Mesodermal cell (in vitro differentiated cells): ENCODE measurements at regions not wholly inside any gene's neighbourhood (a gene's known extent, or its start where the extent isn't known, plus 50 kb on each side); places are given as distances from the start of the nearest gene placed in this dataset.
"Not testable (repeated sequence)": the region's sequence is repeated elsewhere in the genome, so short reads cannot be mapped to it uniquely, and the experiment has no call there.

Experiments used
- H3K27ac ChIP-seq: 2 replicates; pipeline ENCODE4 v1.7.0; 2013; ENCODE audit warnings: mild to moderate bottlenecking, low read depth, low read length, moderate library complexity; ENCODE audit not compliant: severe bottlenecking
- H3K36me3 ChIP-seq: 2 replicates; pipeline ENCODE4 v1.7.1; 2013; ENCODE audit warnings: mild to moderate bottlenecking, low read length, moderate library complexity; ENCODE audit not compliant: control insufficient read depth, insufficient read depth
- H3K4me1 ChIP-seq: one replicate; pipeline ENCODE4 v1.7.1; 2013; ENCODE audit warnings: mild to moderate bottlenecking, low read length; ENCODE audit not compliant: insufficient read depth, control insufficient read depth, poor library complexity, severe bottlenecking
- H3K4me3 ChIP-seq: 2 replicates; pipeline ENCODE4 v1.7.0; 2013; ENCODE audit warnings: low read length, control low read depth, mild to moderate bottlenecking; ENCODE audit not compliant: insufficient read depth, poor library complexity, severe bottlenecking; ENCODE audit errors: extremely low read depth
- H3K9me3 ChIP-seq: 2 replicates; pipeline ENCODE4 v1.7.1; 2013; ENCODE audit warnings: mild to moderate bottlenecking, low read length, moderate library complexity; ENCODE audit not compliant: control insufficient read depth
- WGBS, 2 experiments: methylation state at CpG; one replicate each; pipeline ENCODE4 v1.1.5; 2013; ENCODE audit warnings: missing lambda C conversion rate in 2 of 2; ENCODE audit not compliant: insufficient coverage in 2 of 2; 5-methylcytosine and 5-hydroxymethylcytosine counted together

- WGBS, 2 experiments: 100% methylated on average over 1 of the region's 2 CpGs; no CpG with 5 or more reads in 1 of the 2 experiments
- no peaks in the 10 kb centered on the region for H3K9me3 ChIP-seq
- H3K27ac ChIP-seq: no peak overlapping the region
- no peaks in the 10 kb centered on the region for H3K4me1 ChIP-seq
- H3K4me3 ChIP-seq: no peak overlapping the region
- no peaks in the 10 kb centered on the region for H3K36me3 ChIP-seq
Observed at GRCh38 chr10:63675171-63675570, 154.0 kb downstream of the REEP3 start.

DNA sequence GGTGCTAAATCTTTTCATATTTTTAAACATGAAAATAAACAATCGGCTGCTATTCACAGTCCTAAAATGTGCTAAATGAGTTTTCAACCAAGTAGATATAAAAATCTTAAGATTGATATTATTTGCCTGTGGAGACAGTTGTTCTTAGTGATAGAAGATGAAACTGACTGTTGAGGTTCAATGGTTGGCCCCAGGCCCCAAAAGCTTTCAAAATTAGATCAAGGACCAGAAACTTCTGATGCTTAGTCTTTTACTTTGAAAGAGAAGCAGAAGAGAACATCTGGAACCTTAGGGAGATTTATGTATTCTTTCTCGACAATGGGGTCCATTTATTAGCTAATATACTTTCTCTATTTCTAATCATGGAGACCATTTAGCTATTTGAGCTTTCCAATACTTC, 155.8 kb downstream of the REEP3 start:
- WGBS, 2 experiments: no CpG with 5 or more reads among the region's 2 CpGs
- Histone ChIP-seq H3K9me3 (no peaks in the 10 kb centered on the region), H3K4me3 (no peak overlapping the region), H3K4me1 (no peaks in the 10 kb centered on the region), H3K27ac (no peak overlapping the region), H3K36me3 (no peaks in the 10 kb centered on the region)

DNA sequence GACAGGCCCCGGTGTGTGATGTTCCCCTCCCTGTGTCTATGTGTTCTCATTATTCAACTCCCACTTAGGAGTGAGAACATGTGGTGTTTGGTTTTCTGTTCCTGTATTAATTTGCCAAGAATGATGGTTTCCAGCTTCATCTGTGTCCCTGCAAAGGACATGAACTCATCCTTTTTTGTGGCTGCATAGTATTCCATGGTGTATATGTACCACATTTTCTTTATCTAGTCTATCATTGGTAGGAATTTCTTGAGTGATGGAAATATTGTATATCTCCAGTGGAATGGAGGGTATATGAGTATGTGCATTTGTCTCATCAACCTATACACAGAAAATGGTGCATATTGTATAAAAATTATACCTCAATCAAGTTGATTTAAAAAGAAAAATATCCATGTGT, 159.3 kb downstream of the REEP3 start:
- not testable (repeated sequence) for H3K4me3 ChIP-seq, H3K9me3 ChIP-seq, H3K4me1 ChIP-seq, H3K36me3 ChIP-seq, H3K27ac ChIP-seq
- 100% methylated on average over 1 of the region's 1 CpG; no CpG with 5 or more reads in 1 of the 2 experiments for WGBS, 2 experiments

GRCh38 chr10:63681993-63682697, 160.9 kb downstream of the REEP3 start:
- no peak overlapping the region for H3K27ac ChIP-seq
- WGBS, 2 experiments: 92 to 100% methylated on average over 2 of the region's 4 CpGs
- H3K9me3 ChIP-seq: no peaks in the 10 kb centered on the region
- no peak overlapping the region for H3K4me3 ChIP-seq
- H3K4me1 ChIP-seq: no peaks in the 10 kb centered on the region
- H3K36me3 ChIP-seq: no peaks in the 10 kb centered on the region

DNA sequence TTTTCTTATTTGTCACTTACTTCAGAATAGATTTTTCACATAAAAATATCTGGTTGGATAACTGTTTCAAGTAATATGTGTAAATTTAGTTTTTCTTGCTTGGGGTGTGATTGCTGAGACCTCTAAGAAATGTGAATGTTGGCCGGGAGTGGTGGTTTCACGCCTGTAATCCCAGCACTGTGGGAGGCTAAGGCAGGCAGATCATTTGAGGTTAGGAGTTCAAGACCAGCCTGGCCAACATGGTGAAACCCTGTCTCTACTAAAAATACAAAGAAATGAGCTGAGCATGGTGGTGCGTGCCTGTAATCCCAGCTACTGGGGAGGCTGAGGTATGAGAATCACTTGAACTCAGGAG, 161.5 kb downstream of the REEP3 start:
- not testable (repeated sequence) for H3K36me3 ChIP-seq, H3K9me3 ChIP-seq, H3K4me3 ChIP-seq, H3K4me1 ChIP-seq, H3K27ac ChIP-seq
- 94 to 100% methylated on average over 1 to 3 of the region's 3 CpGs for WGBS, 2 experiments

- Histone ChIP-seq H3K27ac (no peak overlapping the region), H3K4me1 (no peaks in the 10 kb centered on the region), H3K36me3 (no peaks in the 10 kb centered on the region), H3K4me3 (no peak overlapping the region), H3K9me3 (no peaks in the 10 kb centered on the region)
- WGBS, 2 experiments: 80% methylated on average over 1 of the region's 3 CpGs; no CpG with 5 or more reads in 1 of the 2 experiments
Observed at GRCh38 chr10:63683223-63683622, 162.0 kb downstream of the REEP3 start.

- WGBS, 2 experiments: 94 to 98% methylated on average over 5 to 9 of the region's 9 CpGs
- Histone ChIP-seq H3K9me3 (no peaks in the 10 kb centered on the region), H3K36me3 (no peaks in the 10 kb centered on the region), H3K4me3 (no peak overlapping the region), H3K4me1 (no peaks in the 10 kb centered on the region), H3K27ac (no peak overlapping the region)
Observed at GRCh38 chr10:63683686-63684085, 162.5 kb downstream of the REEP3 start.

GRCh38 chr10:63684257-63684936, 163.2 kb downstream of the REEP3 start:
- H3K36me3 ChIP-seq: no peaks in the 10 kb centered on the region
- H3K4me3 ChIP-seq: no peak overlapping the region
- no peaks in the 10 kb centered on the region for H3K9me3 ChIP-seq
- H3K27ac ChIP-seq: no peak overlapping the region
- no peaks in the 10 kb centered on the region for H3K4me1 ChIP-seq
- 80 to 83% methylated on average over 1 to 4 of the region's 6 CpGs for WGBS, 2 experiments

GRCh38 chr10:63689768-63690167, 168.6 kb downstream of the REEP3 start:
- Histone ChIP-seq H3K36me3 (no peaks in the 10 kb centered on the region), H3K4me1 (no peaks in the 10 kb centered on the region), H3K27ac (no peak overlapping the region), H3K9me3 (no peaks in the 10 kb centered on the region), H3K4me3 (no peak overlapping the region)

DNA sequence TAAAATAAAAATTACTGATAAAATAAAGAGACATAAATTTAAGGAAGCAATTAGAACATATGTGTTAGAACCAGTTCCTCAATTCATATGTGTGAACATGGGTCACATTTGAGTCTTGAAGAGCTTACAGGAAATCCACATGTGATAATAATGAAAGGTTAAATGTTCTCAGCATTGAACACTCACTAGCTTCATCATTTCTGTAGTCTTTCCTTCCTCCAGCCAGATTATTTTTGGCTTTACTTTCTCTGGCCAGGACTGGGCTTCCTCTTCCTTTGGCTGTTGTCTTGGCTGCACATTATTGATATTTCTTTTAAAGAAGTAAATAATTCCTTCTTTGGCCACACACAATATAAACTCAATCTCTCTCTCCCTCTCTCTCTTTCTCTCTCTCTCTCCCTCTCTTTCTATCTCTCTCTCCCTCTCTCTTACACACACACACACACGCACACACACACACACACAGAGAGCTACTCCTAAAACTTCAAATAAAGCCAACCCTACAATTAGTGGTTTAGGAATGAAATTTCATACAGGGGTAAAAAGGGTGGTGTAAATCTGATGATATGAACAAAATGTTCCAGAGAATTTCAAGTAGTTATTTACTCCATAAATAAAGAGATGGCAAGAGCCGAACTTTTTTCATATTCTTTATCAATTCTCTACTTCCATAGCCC, 171.2 kb downstream of the REEP3 start:
- H3K27ac ChIP-seq: no peak overlapping the region
- WGBS, 2 experiments: no CpG with 5 or more reads among the region's 2 CpGs
- H3K4me3 ChIP-seq: no peak overlapping the region

GRCh38 chr10:63693021-63693420, 171.8 kb downstream of the REEP3 start:
- H3K9me3 ChIP-seq, H3K36me3 ChIP-seq, H3K4me3 ChIP-seq, H3K27ac ChIP-seq, H3K4me1 ChIP-seq: not testable (repeated sequence)
- WGBS, 2 experiments: 83 to 90% methylated on average over 1 of the region's 1 CpG

More for the DNA sequence above, 171.2 kb downstream of the REEP3 start:
- Histone ChIP-seq H3K4me1 (no peaks in the 10 kb centered on the region), H3K9me3 (no peaks in the 10 kb centered on the region), H3K36me3 (no peaks in the 10 kb centered on the region)
